Hematopoietic multipotent progenitor cell treated with erythropoietin and hydrocortisone succinate and interleukin-3 and kit ligand, for 4 days (in vitro differentiated cells): ENCODE measurements at regions not wholly inside any gene's neighbourhood (a gene's known extent, or its start where the extent isn't known, plus 50 kb on each side); places are given as distances from the start of the nearest gene placed in this dataset.
A peak's percentile ranks its signal among the peaks of the same experiment; 100 is the strongest.

Experiments
- DNase-seq: peaks from one replicate; pipeline ENCODE4 v3.0.0-alpha.2; 2015

DNA sequence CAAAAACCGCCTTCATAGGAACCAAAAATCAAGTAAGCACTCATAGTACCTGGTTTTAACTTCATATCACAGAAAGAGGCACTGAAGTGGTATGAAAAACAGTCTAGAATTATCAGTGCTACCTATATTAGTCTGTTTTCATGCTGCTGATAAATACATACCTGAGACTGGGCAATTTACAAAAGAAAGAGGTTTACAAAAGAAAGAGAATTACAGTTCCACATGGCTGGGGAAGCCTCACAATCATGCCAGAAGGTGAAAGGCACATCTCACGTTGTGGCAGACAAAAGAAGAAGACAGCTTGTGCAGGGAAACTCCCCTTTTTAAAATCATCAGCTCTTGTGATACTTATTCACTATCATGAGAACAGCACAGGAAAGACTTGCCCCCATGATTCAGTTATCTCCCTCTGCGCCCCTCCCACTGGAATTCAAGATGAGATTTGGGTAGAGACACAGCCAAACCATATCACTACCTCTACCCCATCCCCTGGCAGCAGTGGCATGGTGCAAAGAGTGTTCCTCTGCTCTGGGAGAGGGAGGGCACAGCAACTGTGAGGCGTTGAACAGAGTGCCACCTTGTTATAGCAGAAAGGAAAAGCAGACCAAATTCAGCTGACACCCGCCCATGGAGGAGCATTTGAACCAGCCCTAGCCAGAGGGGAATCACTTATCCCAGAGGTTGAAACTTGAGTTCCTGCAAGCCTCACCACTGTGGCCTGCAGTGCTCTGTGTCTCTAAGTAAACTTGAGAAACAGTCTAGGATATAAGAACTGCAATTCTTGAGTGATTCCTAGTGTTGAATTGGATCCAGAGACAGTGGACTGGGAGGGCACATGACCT lies 61.9 kb upstream of the PTPRZ1 start:
- no peak for DNase-seq

DNA sequence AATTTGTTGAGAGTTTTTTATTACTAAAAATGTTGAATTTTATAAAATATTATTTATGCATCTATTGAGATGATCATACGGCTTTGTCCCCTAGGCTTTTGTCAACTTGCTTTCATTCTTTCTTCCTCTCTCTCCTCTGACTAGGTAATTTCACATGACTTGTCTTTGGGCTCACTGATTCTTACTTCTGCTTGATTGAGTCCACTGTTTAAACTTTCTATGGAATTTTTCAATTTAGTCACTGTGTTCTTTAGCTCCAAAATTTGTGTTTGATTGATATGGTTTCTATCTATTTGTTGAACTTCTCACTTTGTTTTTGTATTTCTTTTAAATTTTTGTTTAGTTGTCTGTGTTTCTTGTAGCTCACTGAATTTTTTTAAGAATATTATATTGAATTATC lies 65.9 kb upstream of the PTPRZ1 start:
- DNase-seq: no peak

DNA sequence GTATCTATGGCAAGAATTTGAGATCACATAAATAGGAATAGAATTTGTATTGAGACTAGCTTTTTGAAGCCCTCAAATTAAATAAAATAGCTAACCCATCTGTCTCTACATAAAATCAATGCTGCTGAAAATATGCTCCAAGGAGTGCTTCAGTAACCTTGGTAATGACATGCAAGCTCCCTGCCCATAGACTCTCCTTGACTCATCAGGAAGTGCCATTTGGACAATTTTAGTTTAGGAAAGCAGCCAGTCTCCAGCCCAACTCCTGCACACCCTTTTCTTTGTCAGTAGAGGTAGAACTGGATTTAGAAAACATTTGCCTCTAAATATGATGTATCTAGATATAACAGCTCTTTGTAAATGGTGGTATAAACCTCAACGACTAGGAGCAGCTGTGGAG lies 69.9 kb upstream of the PTPRZ1 start:
- DNase-seq: no peak

DNA sequence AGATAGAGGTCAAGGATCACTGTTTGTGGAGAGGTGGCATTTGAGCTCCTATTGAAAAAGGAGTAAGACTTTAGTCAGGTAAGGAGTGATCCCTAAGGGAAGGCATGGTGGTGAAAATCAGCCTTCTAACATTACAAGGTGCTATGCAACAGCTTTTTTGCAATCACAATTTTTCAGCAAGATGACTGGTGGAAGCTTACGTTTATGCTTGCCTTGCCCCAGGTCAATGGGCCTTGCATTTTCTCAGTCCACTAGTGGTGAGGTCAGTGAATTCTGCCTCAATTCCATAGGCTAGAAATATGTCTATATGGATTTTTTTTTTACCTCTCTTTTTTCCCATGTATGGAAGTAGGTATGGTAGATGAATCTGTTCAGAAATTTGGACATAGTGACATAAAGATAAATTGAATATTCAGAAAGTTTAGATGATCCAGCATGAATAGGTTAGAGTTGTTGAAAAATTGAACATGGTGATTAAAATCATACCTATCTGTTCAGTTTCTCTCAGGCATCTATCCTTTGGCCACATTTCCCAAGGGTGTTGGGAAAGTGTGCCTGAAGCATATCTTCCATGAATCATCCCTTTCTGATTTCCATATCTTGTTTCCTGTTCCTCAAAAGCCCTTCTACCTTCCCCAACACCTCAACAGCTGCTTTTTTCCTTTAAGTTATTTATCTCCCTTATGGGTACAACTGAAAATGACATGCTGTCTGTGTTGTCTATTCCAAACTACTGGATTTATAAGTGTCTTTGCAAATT lies 71.9 kb upstream of the PTPRZ1 start:
- no peak for DNase-seq

DNA sequence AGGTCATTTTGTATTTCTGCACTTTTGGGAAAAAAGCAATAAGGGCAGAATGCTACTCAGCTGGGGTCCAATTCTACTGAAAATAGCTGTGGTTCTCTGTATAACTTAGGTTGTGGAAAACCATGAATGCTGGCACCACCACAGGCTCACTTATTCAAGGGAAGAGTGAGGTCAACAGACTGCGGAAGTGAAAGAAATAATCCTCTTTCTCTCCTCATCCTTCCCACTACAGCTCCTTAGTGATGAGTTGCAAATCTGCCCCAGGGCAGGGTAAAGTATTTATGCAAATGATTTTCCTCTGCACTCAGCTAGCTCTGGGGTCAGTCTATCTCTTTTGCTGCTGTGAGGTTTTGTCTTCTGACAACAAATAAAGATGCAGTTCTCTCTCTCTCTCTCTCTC lies 74.1 kb upstream of the PTPRZ1 start:
- no peak for DNase-seq

DNA sequence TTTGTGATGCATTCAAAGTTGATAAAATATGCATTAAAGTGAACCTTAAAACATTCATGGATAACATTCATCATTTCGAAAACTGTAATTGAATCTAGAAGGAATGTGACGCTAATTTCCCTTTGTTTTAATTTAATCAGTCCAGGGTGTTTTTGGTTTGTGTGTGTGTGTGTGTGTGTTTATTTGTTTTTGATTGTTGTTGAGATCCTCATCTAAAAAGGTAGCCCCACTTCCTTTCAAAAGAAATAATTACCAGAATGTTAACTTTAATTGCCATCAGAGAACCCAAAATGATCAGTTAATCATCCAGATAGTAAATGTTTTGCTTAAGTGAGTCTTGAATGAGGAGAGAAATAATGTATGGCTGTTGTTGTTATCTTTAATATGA lies 74.5 kb upstream of the PTPRZ1 start:
- DNase-seq: no peak

DNA sequence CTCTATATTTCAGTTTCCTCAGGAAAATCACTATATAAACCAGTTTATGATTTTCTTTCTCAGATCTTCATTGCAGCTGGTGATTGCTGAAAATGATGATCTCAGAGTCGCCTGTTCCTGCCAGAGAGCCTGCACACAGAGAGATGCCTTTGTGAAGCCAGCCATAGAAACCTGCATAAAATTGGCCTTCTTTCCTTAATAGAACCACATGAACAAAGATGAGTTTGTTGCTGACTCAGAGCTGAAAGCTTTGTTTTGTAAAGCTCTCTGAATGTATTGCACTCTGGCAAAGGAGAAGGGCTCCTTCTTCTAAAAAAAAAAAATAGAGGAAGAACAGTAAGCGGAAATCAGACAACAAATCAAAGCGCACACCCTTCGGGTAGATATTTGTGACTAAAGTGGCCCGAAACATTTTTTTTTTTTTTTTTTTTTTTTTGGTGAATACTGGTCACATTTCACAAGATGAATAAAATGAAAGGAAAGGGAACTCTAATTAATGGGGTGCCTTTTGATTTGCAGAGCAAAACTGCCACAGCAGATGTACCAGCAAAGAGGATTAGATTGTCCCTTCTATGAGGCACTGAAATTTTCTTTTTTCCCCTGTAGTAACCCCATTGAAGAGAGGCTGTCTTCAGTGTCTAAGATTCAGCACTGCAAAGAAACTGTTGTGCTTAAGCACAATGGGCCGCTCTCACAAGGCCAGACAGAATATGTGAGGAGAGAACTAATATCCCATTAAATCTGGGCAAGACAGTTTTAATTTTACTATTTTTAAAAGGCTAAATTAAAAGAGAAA lies 75.1 kb upstream of the PTPRZ1 start:
- DNase-seq: no peak

DNA sequence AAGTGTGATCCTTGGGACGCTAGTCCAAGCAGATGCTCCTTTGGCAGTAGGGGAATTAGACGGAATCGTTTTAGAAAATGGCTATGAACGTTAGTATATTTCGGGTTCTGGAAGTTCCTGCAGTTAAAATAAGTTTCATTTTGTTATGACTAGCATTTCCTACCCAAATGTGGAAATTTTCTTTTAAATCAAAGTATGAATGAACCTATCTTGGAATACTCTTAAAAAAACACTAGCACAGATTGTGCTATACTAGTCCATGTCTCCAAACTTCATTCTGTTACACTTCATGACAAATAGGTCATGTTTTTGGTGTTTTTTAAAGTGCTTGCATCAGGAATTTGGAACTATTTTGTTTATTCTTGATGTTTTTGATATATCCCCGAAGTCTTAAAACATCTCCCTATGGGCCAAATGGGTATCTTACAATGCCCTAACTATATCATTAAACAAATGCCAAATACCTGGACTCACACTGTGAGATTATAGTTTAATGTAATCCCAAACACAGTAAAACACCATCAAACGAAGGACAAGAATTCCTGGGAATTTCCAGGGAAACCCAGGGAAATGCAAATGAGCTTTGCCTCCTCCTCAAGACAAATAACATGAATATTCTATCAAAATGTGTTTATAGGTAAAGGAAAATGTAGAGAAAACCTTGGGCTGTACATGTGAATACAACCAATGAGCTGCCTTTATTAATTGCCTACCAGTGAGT lies 75.9 kb upstream of the PTPRZ1 start:
- DNase-seq: no peak

DNA sequence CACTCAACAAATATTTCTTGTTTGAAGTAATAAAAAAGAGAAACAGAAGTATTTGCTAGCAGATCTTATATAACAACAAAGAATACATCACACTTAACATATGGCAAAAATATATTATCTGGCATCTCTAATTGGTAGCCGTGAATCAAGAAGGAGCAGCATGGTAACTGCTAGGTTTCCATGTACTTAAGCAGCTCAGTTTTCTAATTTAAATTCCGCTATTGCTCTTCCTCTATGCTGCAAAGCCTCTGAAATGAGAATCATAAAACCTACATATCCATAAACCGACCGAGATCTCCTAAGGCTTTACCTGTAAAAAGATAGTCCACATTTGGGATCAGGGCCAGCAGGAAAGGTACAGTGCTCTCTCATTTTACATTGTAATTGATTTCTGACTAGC lies 76.6 kb upstream of the PTPRZ1 start:
- no peak for DNase-seq

DNA sequence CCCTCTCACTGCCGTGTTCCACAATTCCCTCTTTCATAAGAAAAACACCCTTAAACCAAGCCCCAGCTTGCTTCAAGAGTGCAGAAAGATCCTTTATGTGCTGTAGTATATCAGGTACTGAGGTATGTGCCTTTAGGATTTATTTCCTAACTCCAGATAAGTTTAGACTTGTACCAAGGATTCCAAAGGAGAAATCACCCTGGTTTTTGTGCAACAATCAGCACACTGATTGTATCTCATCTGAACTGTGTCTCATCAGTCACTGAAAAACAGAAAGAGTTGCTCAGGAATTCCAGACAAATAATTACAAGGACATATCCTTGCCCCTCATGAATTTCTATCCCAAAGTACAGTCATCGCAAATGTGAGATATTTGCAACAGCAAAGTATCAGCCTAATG lies 77.2 kb upstream of the PTPRZ1 start:
- no peak for DNase-seq

DNA sequence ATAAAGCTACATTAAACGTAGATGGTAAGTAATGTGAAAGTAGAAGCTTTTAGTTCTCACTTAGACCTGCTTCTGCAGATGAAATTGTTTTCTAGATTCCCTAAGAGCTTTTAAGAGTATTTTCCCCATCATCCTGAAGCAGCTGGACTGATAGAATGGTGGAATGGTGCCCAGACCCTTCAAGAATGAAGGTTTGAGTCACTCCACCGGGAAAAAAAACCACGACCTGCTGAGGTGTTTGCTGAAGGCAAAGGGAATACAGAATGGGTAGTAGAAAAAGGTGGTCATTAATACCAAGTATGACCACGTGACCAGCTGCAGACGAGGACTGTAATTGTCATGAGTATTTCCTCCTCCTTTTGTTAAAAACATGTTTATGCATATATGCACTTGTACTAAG lies 79.2 kb upstream of the PTPRZ1 start:
- no peak for DNase-seq

DNA sequence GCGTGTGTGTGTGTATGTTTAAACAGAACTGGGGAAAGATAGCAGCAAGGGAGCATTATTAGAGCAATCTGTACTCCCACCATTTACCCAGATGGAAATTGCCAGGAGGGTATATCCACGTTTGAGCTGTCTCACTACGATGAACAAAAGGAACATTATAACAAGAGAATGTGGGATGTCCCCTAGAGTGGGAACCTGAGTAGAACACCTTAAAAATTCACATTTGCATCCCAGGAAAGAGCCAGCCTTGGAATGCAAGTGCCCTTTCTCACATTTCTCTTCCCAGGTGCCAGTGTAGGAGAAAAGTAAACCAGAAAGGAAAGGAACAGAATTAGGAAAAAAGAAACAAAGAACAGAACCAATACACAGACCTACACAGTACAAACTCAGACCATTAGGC lies 95.3 kb upstream of the PTPRZ1 start:
- DNase-seq: no peak

DNA sequence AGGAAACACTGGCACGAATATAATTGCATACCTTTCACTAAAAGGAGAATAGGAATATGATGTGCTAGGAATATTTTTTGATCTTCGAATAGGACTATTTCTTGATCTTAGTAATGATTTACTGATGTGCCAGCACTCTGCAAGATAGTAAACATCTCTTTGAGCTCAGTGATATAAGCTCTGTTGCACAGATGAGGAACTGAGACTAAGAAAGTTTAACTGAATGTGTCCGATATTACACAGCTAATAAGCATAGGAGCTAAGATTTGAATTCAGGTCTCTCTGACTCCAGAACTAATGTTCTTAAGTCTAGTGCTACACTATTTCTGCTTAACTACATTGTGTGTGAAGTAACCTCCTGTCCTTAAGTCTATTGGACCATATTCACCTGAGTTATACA lies 98.4 kb upstream of the PTPRZ1 start:
- no peak for DNase-seq

DNA sequence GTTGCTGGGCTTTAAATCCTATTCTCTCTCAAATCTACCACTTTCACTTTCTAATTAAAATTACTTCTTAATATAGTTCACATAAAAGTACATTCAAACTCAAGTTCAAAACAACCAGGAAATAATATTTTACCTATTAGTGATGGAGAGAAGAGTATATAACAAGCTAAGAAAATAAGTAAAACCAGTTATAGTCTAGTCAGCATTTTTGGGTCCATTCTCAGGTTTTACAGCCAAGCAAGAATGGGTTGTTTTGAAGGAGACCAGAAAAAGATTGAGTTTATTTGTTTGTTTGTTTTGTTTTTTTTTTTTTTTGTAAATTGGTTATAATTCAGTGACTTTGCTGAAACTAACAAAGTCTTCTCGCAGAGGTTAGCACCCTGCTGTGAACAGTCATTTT lies 106.3 kb upstream of the PTPRZ1 start:
- DNase-seq: no peak

DNA sequence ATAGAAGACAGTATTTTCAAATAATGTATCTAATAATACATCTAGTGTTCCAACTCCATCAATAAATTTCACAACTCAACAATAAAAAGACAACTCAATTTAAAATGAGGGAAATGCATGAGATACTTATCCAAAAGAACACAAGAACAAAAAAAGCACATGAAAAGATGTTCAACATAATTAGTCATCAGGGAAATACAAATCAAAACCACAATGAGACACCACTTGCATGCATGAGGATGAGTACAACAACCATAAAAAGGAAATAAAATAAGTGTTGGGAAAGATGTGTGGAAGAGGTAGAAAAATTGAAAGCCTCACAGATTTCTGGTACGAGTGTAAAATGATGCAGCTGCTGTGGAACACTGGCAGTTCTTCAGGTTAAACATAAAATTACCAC lies 111.6 kb upstream of the PTPRZ1 start:
- no peak for DNase-seq

DNA sequence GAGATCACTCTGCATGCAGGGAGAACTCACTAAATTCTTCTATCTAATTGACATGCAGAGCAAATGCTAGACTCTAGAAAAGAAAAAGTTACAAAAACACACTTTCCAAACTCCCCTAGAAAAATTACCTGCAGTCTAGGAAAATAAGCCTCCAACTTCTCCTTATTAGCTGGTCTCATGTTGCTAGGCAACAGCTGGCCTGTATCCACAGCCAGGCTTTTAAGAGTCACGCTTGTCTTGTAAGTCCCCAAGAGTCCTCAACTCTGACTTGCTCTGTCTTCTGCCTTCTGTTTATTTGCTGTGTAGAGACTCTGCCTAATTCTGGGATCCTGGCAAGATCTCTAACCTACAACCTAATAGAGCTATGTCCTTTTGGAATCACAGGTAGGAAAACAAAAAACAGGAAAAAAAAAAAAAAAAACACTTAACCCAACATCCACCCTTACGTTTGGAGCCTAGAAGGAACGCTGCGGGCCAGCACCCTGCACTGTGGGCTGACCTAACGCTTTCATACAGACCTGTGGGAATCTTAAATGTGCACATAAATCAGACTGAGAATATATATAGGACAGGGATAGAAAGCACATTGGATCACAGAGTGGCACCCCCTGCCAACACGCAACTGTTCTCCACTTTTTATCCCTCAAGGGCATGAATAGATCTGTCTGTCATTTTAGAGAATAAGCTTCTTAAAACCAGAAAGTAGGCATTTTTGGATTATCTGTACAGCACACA lies 117.0 kb upstream of the PTPRZ1 start:
- no peak for DNase-seq

DNA sequence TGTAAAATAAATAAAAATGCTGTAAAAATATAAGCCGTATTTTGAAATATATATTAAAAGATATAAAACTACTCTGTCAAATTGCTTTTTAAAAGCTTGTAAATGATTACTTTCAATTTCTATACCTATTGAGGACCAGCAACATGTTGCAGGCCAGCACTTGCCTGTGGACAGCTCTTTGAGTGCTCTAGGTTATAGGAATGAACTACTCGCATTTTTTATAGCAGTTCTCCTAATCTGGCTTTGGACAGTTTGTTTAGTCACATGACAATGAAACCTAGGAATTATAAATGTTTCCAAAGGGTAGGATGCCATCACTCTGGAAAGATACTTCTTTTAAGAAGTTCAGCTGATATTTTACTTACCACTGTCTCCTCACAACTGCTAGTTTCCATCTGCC lies 117.7 kb upstream of the PTPRZ1 start:
- DNase-seq: no peak

DNA sequence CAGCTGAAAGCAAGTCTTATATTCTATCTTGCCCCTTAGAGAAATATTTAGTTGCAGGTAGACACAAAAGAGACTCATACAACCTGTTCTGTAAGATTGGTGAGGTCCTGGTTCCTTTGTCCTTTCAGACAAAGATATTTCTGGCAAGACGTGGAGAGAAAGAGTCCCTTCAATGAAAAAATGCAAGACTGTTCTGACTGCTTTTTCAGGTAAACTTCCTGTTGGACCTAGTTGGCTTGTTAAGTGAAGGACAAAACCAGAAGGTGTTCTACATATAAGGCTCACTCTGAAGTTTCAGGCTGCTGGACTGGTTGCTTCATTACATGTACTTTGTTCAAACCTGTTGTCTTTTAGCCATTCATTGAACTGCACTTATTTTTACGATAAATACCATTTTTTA lies 119.0 kb upstream of the PTPRZ1 start:
- DNase-seq: no peak

DNA sequence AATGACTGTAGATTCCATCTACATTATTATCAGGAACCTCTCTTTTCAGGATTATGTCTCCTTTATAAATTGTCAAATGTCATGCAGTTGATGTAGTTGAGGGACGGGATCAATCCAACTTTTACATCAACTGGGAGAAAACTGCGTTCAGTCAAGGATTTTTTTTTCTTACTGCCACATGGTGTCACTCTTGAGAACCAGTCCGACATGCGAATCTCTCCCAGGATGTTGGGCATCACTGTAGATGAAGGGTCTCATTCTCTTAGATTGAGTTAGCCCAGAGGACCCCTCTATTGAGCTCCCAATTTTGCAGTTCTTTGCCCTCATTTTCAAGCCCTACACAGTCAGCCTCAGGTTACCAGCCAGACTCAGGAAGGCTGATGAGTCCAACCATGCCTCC lies 120.3 kb upstream of the PTPRZ1 start:
- DNase-seq: peak; percentile 13

DNA sequence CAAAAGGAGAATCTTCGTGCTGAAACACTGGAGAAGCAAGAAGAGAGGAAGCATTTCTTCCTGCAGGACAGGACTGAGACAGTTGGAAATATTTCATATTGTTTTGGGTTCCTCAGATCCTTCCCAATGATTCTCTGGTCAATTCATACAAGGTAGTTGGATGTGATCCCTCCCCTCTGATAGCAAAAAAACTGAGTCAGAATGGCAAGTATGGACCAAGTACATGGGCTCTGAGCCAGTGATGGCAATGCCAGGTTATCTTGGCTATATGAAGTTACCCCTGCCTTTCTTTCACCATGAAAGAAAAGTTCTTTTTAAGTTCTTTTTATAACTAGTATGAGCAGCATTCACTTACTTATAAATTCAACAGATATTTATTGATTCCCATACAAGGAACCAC lies 124.4 kb upstream of the PTPRZ1 start:
- no peak for DNase-seq

DNA sequence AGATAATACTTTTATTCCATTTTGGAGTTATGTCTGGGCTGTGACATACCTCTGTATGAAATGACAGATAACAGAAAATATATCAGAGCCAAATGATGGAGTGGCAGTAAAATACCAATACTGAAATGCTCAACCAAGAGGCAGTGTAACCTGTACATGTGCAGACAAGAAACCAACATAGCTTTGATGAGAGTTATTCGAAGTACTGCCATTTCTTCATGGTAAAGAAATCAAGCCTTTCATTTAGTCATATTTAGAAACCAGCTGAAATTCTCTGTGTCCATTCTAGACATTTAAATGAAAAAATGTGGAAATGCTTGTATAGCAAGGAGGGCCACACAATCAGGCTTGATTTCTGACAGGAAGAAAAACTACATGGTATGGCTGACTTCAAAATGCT lies 127.1 kb upstream of the PTPRZ1 start:
- DNase-seq: no peak

DNA sequence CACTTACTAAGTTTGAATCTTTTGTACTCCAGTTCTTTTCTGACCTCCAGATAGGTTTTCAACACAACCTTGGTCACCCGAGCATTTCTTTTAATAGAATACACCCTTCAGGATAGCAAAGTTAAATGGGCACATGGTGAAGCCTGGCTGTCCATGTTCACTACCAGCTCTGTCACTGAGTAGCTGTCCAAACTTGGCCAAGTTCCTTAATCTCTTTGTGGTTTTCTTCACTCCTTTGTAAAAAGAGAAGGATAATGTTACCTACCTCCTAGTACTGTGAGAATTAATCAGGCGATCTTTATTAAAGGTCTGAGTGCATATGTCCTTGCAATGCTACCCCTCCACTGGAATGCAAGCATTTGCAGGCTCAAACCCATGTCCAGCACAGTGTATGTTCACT lies 128.1 kb upstream of the PTPRZ1 start:
- no peak for DNase-seq
